Endothelial cell of umbilical vein (primary cell): ENCODE measurements at regions not wholly inside any gene's neighbourhood (a gene's known extent, or its start where the extent isn't known, plus 50 kb on each side); places are given as distances from the start of the nearest gene placed in this dataset.

ENCODE experiments used
- BruUV-seq: library from RNA; stranded (reverse); fragments of 400-500 nt; replicated peaks from 2 replicates; lab custom pipeline; 2021; lab: Mats Ljungman, UMichigan
- CTCF ChIA-PET: fragments of 300-600, 350-600 bp; sonication (Branson Sonifier 250); formaldehyde crosslinking; loops from one replicate; lab custom pipeline; 2021; ENCODE audit warnings: antibody characterized with exemption, inconsistent platforms; lab: Charles Lee
- POLR2A ChIA-PET: fragments of 300-600, 350-600 bp; sonication (Branson Sonifier 250); formaldehyde crosslinking; loops from one replicate; lab custom pipeline; 2021; ENCODE audit warnings: antibody characterized with exemption, inconsistent platforms; lab: Charles Lee
- DNase-seq: peaks from one replicate; pipeline ENCODE4 v3.0.0-alpha.2; 2011; ENCODE audit warnings: low read depth, low spot score
- FAIRE-seq: peaks from 2 replicates; lab custom pipeline; 2011; peaks lifted over from hg19 to GRCh38; lab: Jason Lieb, UNC
- H2AFZ ChIP-seq: 2 replicates; pipeline ENCODE4 v1.6.0; 2012; ENCODE audit warnings: low read depth, low read length, control low read depth, inconsistent platforms
- H3K27ac ChIP-seq: 2 replicates; pipeline ENCODE4 v1.5.1; 2011; ENCODE audit warnings: low read depth, mild to moderate bottlenecking, control low read depth, low read length, moderate library complexity; ENCODE audit not compliant: insufficient read depth
- H3K27me3 ChIP-seq, 2 experiments: 2 replicates each; pipeline versions ENCODE4 v1.6.0 to v1.6.1; 2011; ENCODE audit warnings: low read length in 2 of 2, mixed read lengths in 1 of 2; ENCODE audit not compliant: control insufficient read depth in 2 of 2, insufficient read depth in 2 of 2
- H3K36me3 ChIP-seq, 2 experiments: 2 replicates in 1 of 2; 3 replicates in 1 of 2; pipeline ENCODE4 v1.5.1; 2011; ENCODE audit warnings: low read length in 2 of 2, mild to moderate bottlenecking in 1 of 2, moderate library complexity in 1 of 2; ENCODE audit not compliant: control insufficient read depth in 2 of 2, insufficient read depth in 2 of 2; ENCODE audit errors: extremely low read depth in 1 of 2
- H3K4me1 ChIP-seq: 3 replicates; pipeline ENCODE4 v1.5.1; 2011; ENCODE audit warnings: mild to moderate bottlenecking, low read length; ENCODE audit not compliant: control insufficient read depth, insufficient read depth; ENCODE audit errors: extremely low read depth
- H3K4me2 ChIP-seq: 2 replicates; pipeline ENCODE4 v1.6.1; 2011; ENCODE audit warnings: low read length, control low read depth, mixed read lengths; ENCODE audit not compliant: insufficient read depth
- H3K4me3 ChIP-seq, 3 experiments: fragments of 200-600 bp in 1 of 3; sonication (generic), shearing (Covaris generic) in 1 of 3; replicated peaks in 1 of 3; 2 replicates each; pipeline ENCODE4 v1.5.1; 2011 to 2016; ENCODE audit warnings: control low read depth in 3 of 3, low read length in 3 of 3, mild to moderate bottlenecking in 2 of 3, inconsistent platforms in 1 of 3, low read depth in 1 of 3, moderate library complexity in 1 of 3; ENCODE audit not compliant: insufficient read depth in 1 of 3
- H3K79me2 ChIP-seq: 2 replicates; pipeline ENCODE4 v1.6.0; 2012; ENCODE audit warnings: low read length, inconsistent platforms; ENCODE audit not compliant: control insufficient read depth, insufficient read depth
- H3K9ac ChIP-seq: replicated peaks from 2 replicates; pipeline ENCODE3; 2011; ENCODE audit warnings: low read length, control low read depth; ENCODE audit not compliant: insufficient read depth; ENCODE audit errors: extremely low read depth
- H3K9me1 ChIP-seq: replicated peaks from 3 replicates; pipeline ENCODE4 v1.6.0; 2011; ENCODE audit warnings: mild to moderate bottlenecking, low read length; ENCODE audit not compliant: control insufficient read depth, insufficient read depth; ENCODE audit errors: extremely low read depth
- H3K9me3 ChIP-seq: replicated peaks from 2 replicates; pipeline ENCODE4 v1.5.1; 2012; ENCODE audit warnings: low read length, inconsistent platforms; ENCODE audit not compliant: control insufficient read depth, insufficient read depth
- H4K20me1 ChIP-seq: replicated peaks from 2 replicates; pipeline ENCODE3; 2011; ENCODE audit warnings: mild to moderate bottlenecking, low read length; ENCODE audit not compliant: control insufficient read depth, insufficient read depth; ENCODE audit errors: extremely low read depth
- EZH2 ChIP-seq: IDR thresholded peaks from 2 replicates; pipeline ENCODE4 v1.6.1; 2012; ENCODE audit warnings: borderline replicate concordance, low read depth, mild to moderate bottlenecking, moderate library complexity, low read length, inconsistent platforms; ENCODE audit not compliant: severe bottlenecking
- FOS ChIP-seq: IDR thresholded peaks from 2 replicates; pipeline ENCODE4 v1.6.1; 2011; ENCODE audit warnings: mild to moderate bottlenecking, low read length, moderate library complexity, borderline replicate concordance; ENCODE audit not compliant: insufficient read depth
- GATA2 ChIP-seq: IDR thresholded peaks from 2 replicates; pipeline ENCODE4 v1.7.0; 2011; ENCODE audit warnings: low read depth, mild to moderate bottlenecking, moderate library complexity, mixed read lengths, low read length; ENCODE audit not compliant: insufficient read length, insufficient read depth
- JUN ChIP-seq: IDR thresholded peaks from 2 replicates; pipeline ENCODE4 v1.6.1; 2011; ENCODE audit warnings: borderline replicate concordance, low read depth; ENCODE audit not compliant: insufficient read length, insufficient read depth
- MYC ChIP-seq: IDR thresholded peaks from one replicate; pipeline ENCODE4 v1.6.1; 2011; ENCODE audit warnings: mild to moderate bottlenecking, low read depth, low read length
- POLR2A ChIP-seq: IDR thresholded peaks from 2 replicates; pipeline ENCODE4 v1.6.1; 2012; ENCODE audit warnings: low read depth, mild to moderate bottlenecking, control low read depth, low read length
- POLR2AphosphoS5 ChIP-seq: IDR thresholded peaks from 2 replicates; pipeline ENCODE4 v1.6.1; 2012; ENCODE audit warnings: low read depth, mild to moderate bottlenecking, control low read depth, low read length, moderate library complexity; ENCODE audit not compliant: insufficient read depth
- dilution Hi-C: fragments of 300-500 bp; cut with MboI; formaldehyde crosslinking; loops from one replicate; pipeline ENCODE4 v1.15.0; 2019; ENCODE audit warnings: low sequenced_read_pairs; ENCODE audit not compliant: extremely low pct_ligation_motif_present
- intact Hi-C: fragments of 100-400 bp; cut with micrococcal nuclease; formaldehyde crosslinking; loops from one replicate; pipeline ENCODE4 v1.10.0; 2022
- TF ChIP-seq, protein P1 (sequence below): IDR thresholded peaks from 2 replicates; pipeline ENCODE4 v1.6.1; 2011; ENCODE audit not compliant: insufficient read depth, insufficient read length
- TF ChIP-seq, protein P2 (sequence below), 2 donors: IDR thresholded peaks; 1 replicate in 1 of 2; 2 replicates in 1 of 2; pipeline ENCODE4 v1.5.1; 2011; ENCODE audit warnings: low read length in 2 of 2, mild to moderate bottlenecking in 2 of 2, moderate library complexity in 2 of 2, control low read depth in 1 of 2, inconsistent platforms in 1 of 2, low read depth in 1 of 2; ENCODE audit not compliant: insufficient read depth in 1 of 2; ENCODE audit errors: extremely low read depth in 1 of 2

DNA sequence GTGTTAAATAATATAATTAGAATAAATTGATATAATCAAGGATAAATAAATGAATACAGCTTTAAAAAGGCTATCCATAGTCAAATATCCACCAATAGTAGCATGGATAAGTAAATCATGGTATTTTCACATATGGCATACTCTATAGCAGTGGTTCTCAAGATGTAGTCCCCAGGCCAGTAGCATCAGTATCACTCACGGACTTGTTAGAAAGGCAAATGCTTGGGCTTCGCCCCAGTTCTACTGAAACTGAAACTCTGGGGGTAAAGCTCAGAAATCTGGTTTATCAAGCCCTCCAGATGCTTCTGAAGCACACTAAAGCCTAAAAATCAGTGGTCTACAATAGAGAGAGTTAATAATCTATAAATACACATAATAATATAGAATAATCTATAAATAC is 261.6 kb upstream of the TTC14 start:
- FAIRE-seq (no peak), DNase-seq (no peak)
- Histone ChIP-seq H3K27ac (no peak overlapping the region), H3K4me1 (no peaks in the 10 kb centered on the region), H3K79me2 (no peaks in the 10 kb centered on the region), H2AFZ (no peak overlapping the region), H3K4me2 (no peak overlapping the region), H3K4me3 (no peak overlapping the region), H3K36me3 (no peaks in the 10 kb centered on the region), H4K20me1 (no peaks in the 10 kb centered on the region), H3K9me1 (no peaks in the 10 kb centered on the region), H3K9ac (no peak overlapping the region), H3K27me3 (no peaks in the 10 kb centered on the region), H3K9me3 (no peaks in the 10 kb centered on the region)
- dilution Hi-C loops, result no loop called here
- ChIA-PET POLR2A (no interaction called here), CTCF (no interaction called here)
- intact Hi-C loops, result no loop called here
- BruUV-seq, result no TSS peak
- TF ChIP-seq JUN (no peak), POLR2AphosphoS5 (no peak), FOS (no peak), GATA2 (no peak), EZH2 (no peak), MYC (no peak), POLR2A (no peak)
- TF ChIP-seq, protein P1, sequence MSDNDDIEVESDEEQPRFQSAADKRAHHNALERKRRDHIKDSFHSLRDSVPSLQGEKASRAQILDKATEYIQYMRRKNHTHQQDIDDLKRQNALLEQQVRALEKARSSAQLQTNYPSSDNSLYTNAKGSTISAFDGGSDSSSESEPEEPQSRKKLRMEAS, result no peak
- TF ChIP-seq, protein P2, sequence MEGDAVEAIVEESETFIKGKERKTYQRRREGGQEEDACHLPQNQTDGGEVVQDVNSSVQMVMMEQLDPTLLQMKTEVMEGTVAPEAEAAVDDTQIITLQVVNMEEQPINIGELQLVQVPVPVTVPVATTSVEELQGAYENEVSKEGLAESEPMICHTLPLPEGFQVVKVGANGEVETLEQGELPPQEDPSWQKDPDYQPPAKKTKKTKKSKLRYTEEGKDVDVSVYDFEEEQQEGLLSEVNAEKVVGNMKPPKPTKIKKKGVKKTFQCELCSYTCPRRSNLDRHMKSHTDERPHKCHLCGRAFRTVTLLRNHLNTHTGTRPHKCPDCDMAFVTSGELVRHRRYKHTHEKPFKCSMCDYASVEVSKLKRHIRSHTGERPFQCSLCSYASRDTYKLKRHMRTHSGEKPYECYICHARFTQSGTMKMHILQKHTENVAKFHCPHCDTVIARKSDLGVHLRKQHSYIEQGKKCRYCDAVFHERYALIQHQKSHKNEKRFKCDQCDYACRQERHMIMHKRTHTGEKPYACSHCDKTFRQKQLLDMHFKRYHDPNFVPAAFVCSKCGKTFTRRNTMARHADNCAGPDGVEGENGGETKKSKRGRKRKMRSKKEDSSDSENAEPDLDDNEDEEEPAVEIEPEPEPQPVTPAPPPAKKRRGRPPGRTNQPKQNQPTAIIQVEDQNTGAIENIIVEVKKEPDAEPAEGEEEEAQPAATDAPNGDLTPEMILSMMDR (IDR thresholded peaks at IDR 0.05; ENCODE audit: extremely low read depth in 1 of 2, insufficient read depth in 1 of 2, low read depth in 1 of 2, low read length in 2 of 2), result no peak
